Thymus (tissue), 11 donors: ENCODE measurements at regions not wholly inside any gene's neighbourhood (a gene's known extent, or its start where the extent isn't known, plus 50 kb on each side); places are given as distances from the start of the nearest gene placed in this dataset.

Source experiments
- DNase-seq, 9 donors: peaks; one replicate each; pipeline ENCODE4 v3.0.0-alpha.2; 2013; ENCODE audit warnings: low spot score in 9 of 9, low read depth in 6 of 9, missing footprints in 1 of 9
- H3K27ac ChIP-seq, 2 donors: one replicate each; pipeline ENCODE4 v1.5.1; 2013; ENCODE audit warnings: control low read depth in 1 of 2, low read depth in 1 of 2, low read length in 1 of 2, mild to moderate bottlenecking in 1 of 2, moderate library complexity in 1 of 2
- H3K27me3 ChIP-seq, 2 donors: one replicate each; pipeline ENCODE4 v1.5.1; 2013; ENCODE audit warnings: low read length in 1 of 2; ENCODE audit not compliant: control insufficient read depth in 2 of 2, insufficient read depth in 1 of 2
- H3K36me3 ChIP-seq, 2 donors: one replicate each; pipeline ENCODE4 v1.5.1; 2013; ENCODE audit warnings: low read length in 1 of 2, mild to moderate bottlenecking in 1 of 2, moderate library complexity in 1 of 2; ENCODE audit not compliant: control insufficient read depth in 2 of 2, insufficient read depth in 2 of 2
- H3K4me1 ChIP-seq, 2 donors: one replicate each; pipeline ENCODE4 v1.5.1; 2013; ENCODE audit warnings: low read length in 2 of 2; ENCODE audit not compliant: control insufficient read depth in 2 of 2, insufficient read depth in 2 of 2
- H3K4me3 ChIP-seq, 2 donors: one replicate each; pipeline ENCODE4 v1.5.1; 2013; ENCODE audit warnings: low read length in 2 of 2, control low read depth in 1 of 2, mild to moderate bottlenecking in 1 of 2
- H3K9me3 ChIP-seq, 2 donors: one replicate each; pipeline ENCODE4 v1.5.1; 2013; ENCODE audit warnings: low read length in 1 of 2, mild to moderate bottlenecking in 1 of 2; ENCODE audit not compliant: control insufficient read depth in 2 of 2, insufficient read depth in 1 of 2
- WGBS: extraction: QIAGEN DNeasy Blood & Tissue Kit; methylation state at CpG from one replicate; pipeline ENCODE4 v1.1.7; 2013; 5-methylcytosine and 5-hydroxymethylcytosine counted together
- donor health status: healthy.

DNA sequence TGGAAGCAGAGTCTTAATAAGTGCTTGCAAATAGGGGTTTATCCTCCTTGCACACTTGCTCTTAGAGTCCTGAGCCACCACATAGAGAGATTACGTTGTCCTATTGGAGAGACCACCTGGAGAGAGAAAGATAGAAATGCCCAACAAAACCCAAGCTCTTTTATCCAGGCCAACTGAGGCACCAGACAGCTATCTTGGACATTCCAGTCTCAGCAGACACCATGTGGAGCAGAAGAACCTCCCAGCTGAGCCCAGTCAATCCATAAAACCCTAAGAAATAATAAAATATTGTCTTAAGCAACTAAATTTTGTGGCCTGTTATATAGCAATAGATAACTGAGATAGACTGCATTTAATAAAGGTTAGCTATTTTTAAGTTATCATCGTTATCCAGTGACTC, 105.7 kb upstream of the PFN2 start:
- WGBS = 93% methylated on average over 2 of the region's 2 CpGs
- DNase-seq = no peak
- Histone ChIP-seq H3K9me3 (no peaks in the 10 kb centered on the region), H3K27me3 (no peaks in the 10 kb centered on the region), H3K27ac (no peak overlapping the region), H3K4me3 (no peak overlapping the region), H3K36me3 (no peaks in the 10 kb centered on the region), H3K4me1 (peaks cover 0 to 5% of the 10 kb centered on the region in 2 donors)

GRCh38 chr3:150075417-150075865, 104.7 kb upstream of the PFN2 start:
- Histone ChIP-seq H3K9me3 (no peaks in the 10 kb centered on the region), H3K36me3 (no peaks in the 10 kb centered on the region), H3K27ac (no peak overlapping the region), H3K27me3 (no peaks in the 10 kb centered on the region), H3K4me3 (no peak overlapping the region), H3K4me1 (peaks cover 0 to 5% of the 10 kb centered on the region in 2 donors)
- no peak for DNase-seq
- whole genome bisulfite sequencing = 98% methylated on average over 11 of the region's 11 CpGs

GRCh38 chr3:150074697-150075416, 104.2 kb upstream of the PFN2 start:
- Histone ChIP-seq H3K9me3 (no peaks in the 10 kb centered on the region), H3K27me3 (no peaks in the 10 kb centered on the region), H3K27ac (no peak overlapping the region), H3K36me3 (no peaks in the 10 kb centered on the region), H3K4me3 (no peak overlapping the region), H3K4me1 (peaks cover 0 to 5% of the 10 kb centered on the region in 2 donors)
- 81% methylated on average over 7 of the region's 7 CpGs for WGBS
- DNase-seq = no peak

- Histone ChIP-seq H3K9me3 (no peaks in the 10 kb centered on the region), H3K27ac (no peak overlapping the region), H3K36me3 (no peaks in the 10 kb centered on the region), H3K4me3 (no peak overlapping the region), H3K4me1 (peaks cover 0 to 5% of the 10 kb centered on the region in 2 donors), H3K27me3 (no peaks in the 10 kb centered on the region)
- WGBS = 95% methylated on average over 3 of the region's 3 CpGs
- DNase-seq = no peak
Measured at GRCh38 chr3:150074277-150074676, 103.6 kb upstream of the PFN2 start.

DNA sequence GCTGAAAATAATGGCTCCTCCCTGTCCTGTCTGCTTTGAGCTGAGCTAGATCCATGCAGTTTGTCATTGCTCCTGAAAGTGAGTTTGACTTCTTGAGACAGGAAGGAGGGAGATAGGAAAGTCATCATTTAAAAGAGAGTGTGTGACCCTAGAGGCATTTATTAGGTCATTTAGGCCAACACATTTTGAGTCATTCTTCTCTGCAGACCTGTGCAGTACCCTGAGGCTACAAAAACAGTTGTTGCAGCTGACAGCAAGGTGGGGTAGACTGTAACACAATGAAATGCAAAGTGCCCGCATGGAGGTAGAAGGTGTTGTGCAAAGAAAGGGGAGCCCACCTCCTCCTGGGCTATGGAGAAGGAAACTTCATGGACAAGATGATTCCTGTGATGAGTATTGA, 102.8 kb upstream of the PFN2 start:
- Histone ChIP-seq H3K4me3 (no peak overlapping the region), H3K9me3 (no peaks in the 10 kb centered on the region), H3K36me3 (no peaks in the 10 kb centered on the region), H3K27me3 (no peaks in the 10 kb centered on the region), H3K27ac (no peak overlapping the region), H3K4me1 (peaks cover 0 to 5% of the 10 kb centered on the region in 2 donors)
- WGBS = 100% methylated on average over 1 of the region's 1 CpG
- no peak for DNase-seq

GRCh38 chr3:150073031-150073430, 102.3 kb upstream of the PFN2 start:
- WGBS = 94% methylated on average over 2 of the region's 2 CpGs
- Histone ChIP-seq H3K4me3 (no peak overlapping the region), H3K27ac (no peak overlapping the region), H3K4me1 (peaks cover 0 to 5% of the 10 kb centered on the region in 2 donors), H3K27me3 (no peaks in the 10 kb centered on the region), H3K36me3 (no peaks in the 10 kb centered on the region), H3K9me3 (no peaks in the 10 kb centered on the region)
- DNase-seq = no peak

DNA sequence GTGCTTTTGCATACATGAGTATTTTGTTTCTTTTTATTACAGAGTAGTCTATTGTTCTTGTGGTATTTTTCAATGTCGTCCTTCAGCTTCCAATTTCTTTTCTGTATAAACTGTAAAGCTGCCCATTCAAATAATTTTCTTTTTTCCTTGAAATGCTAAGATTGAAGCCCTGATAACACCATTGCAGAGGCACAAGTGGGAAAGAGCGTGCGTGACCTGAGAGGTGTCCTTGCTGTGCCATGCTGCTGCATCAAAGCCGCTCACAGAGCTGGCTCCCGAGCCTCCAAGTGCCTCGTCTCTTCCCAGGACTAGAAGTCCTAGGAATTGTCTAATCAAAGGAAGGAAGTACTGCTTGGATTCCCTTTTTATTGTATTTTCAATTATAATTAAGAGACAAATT, 101.9 kb upstream of the PFN2 start:
- DNase-seq = no peak
- 96% methylated on average over 6 of the region's 6 CpGs for WGBS

DNA sequence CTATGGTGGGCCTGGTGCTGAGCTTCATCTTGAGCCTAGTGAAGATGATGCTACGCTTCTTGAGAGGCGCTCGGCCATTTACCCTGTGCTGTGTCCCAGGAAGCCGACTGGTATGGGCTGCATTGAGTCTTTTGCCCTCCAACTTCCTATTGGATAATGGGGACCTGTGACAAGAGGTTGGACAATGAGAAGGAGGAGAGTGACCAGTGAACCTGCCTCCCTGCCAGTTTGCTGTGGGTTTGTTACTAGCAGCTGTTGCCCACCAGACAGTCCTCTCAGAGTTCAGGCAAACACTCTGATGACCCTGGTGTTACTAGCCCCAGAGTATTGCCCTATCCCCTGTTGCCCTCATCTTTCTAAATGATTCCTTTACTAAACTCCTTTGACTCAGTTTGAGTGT, 99.6 kb upstream of the PFN2 start:
- Histone ChIP-seq H3K4me1 (no peaks in the 10 kb centered on the region), H3K9me3 (no peaks in the 10 kb centered on the region), H3K27ac (no peak overlapping the region), H3K36me3 (no peaks in the 10 kb centered on the region), H3K27me3 (peaks cover 0 to 3% of the 10 kb centered on the region in 2 donors), H3K4me3 (no peak overlapping the region)
- no peak for DNase-seq
- 97% methylated on average over 4 of the region's 4 CpGs for whole genome bisulfite sequencing

More for the DNA sequence above, 101.9 kb upstream of the PFN2 start:
- Histone ChIP-seq H3K27ac (no peak overlapping the region), H3K4me1 (peaks cover 0 to 5% of the 10 kb centered on the region in 2 donors), H3K27me3 (peaks cover 0 to 2% of the 10 kb centered on the region in 2 donors), H3K36me3 (no peaks in the 10 kb centered on the region), H3K9me3 (no peaks in the 10 kb centered on the region), H3K4me3 (no peak overlapping the region)

GRCh38 chr3:150069633-150070032, 98.9 kb upstream of the PFN2 start:
- Histone ChIP-seq H3K36me3 (no peaks in the 10 kb centered on the region), H3K27me3 (peaks cover 0 to 3% of the 10 kb centered on the region in 2 donors), H3K9me3 (no peaks in the 10 kb centered on the region), H3K27ac (no peak overlapping the region), H3K4me3 (no peak overlapping the region), H3K4me1 (no peaks in the 10 kb centered on the region)
- no peak for DNase-seq
- WGBS = 44% methylated on average over 1 of the region's 1 CpG
